Uterus (tissue), 2 donors: ENCODE measurements at regions not wholly inside any gene's neighbourhood (a gene's known extent, or its start where the extent isn't known, plus 50 kb on each side); places are given as distances from the start of the nearest gene placed in this dataset.

Experiments used
- POLR2A ChIP-seq, 2 donors: fragments of 450-650 bp; IDR thresholded peaks; one replicate each; pipeline ENCODE4 v1.6.1; 2016; ENCODE audit warnings: antibody characterized with exemption in 2 of 2, mild to moderate bottlenecking in 1 of 2, moderate library complexity in 1 of 2
- TF ChIP-seq, protein P1 (sequence below), 4 experiments: fragments of 200-600 bp in 2 of 4; fragments of 450-650 bp in 2 of 4; sonication (generic) in 2 of 4; IDR thresholded peaks; one replicate each; pipeline ENCODE4 v1.5.1; 2016 to 2019; ENCODE audit warnings: antibody characterized with exemption in 4 of 4, mild to moderate bottlenecking in 2 of 4, moderate library complexity in 1 of 4

- TF ChIP-seq, protein P1, sequence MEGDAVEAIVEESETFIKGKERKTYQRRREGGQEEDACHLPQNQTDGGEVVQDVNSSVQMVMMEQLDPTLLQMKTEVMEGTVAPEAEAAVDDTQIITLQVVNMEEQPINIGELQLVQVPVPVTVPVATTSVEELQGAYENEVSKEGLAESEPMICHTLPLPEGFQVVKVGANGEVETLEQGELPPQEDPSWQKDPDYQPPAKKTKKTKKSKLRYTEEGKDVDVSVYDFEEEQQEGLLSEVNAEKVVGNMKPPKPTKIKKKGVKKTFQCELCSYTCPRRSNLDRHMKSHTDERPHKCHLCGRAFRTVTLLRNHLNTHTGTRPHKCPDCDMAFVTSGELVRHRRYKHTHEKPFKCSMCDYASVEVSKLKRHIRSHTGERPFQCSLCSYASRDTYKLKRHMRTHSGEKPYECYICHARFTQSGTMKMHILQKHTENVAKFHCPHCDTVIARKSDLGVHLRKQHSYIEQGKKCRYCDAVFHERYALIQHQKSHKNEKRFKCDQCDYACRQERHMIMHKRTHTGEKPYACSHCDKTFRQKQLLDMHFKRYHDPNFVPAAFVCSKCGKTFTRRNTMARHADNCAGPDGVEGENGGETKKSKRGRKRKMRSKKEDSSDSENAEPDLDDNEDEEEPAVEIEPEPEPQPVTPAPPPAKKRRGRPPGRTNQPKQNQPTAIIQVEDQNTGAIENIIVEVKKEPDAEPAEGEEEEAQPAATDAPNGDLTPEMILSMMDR (IDR thresholded peaks at IDR 0.05): no peak
- no peak for TF ChIP-seq POLR2A (IDR thresholded peaks at IDR 0.05)
Observed at GRCh38 chr5:96219580-96220281, 213.3 kb downstream of the PCSK1 start.
